Liver (tissue), 3 donors: ENCODE measurements at regions not wholly inside any gene's neighbourhood (a gene's known extent, or its start where the extent isn't known, plus 50 kb on each side); places are given as distances from the start of the nearest gene placed in this dataset.

ENCODE experiments used
- GABPA ChIP-seq, 2 donors: IDR thresholded peaks in 1 of 2; conservative IDR thresholded peaks in 1 of 2; 2 replicates each; pipeline ENCODE4 v1.6.1; 2016; ENCODE audit warnings: antibody characterized with exemption in 2 of 2, mild to moderate bottlenecking in 1 of 2, moderate library complexity in 1 of 2
- JUND ChIP-seq, 2 donors: IDR thresholded peaks; 2 replicates each; pipeline ENCODE4 v1.6.1; 2016; ENCODE audit warnings: antibody characterized with exemption in 2 of 2
- RAD21 ChIP-seq, 2 donors: IDR thresholded peaks; 2 replicates each; pipeline ENCODE4 v1.6.1; 2016; ENCODE audit warnings: antibody characterized with exemption in 2 of 2, mild to moderate bottlenecking in 2 of 2
- TF ChIP-seq, protein P1 (sequence below): fragments of 150-350 bp; IDR thresholded peaks from 2 replicates; pipeline ENCODE4 v1.5.1; 2017; ENCODE audit warnings: improper control_type of control experiment, low read depth, low read length; ENCODE audit not compliant: missing input control
- donor health status: healthy.
- donor health status: healthy.

DNA sequence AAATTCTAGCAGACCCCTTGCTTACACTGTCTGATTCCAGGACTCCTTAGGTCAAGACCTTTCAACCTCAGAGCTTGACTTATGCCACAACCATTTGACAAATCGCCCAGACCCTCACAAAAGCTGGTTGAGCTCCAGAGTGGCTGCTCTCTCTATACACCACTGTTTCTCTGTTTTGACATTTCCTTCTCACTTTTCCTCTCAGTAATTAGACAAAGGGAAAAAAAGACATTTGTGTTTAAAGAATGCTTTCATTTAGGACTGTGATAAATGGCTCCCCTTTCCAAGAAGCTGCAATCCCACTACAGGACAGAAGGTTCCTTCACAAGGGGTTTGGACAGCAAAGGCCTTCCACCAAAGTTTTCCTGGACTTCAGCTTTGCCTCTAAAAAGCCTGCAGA lies 601.3 kb downstream of the NR2F1-AS1 start:
- TF ChIP-seq GABPA (IDR thresholded peaks at IDR 0.05 in 1 of 2, conservative IDR thresholded peaks at IDR 0.05 in 1 of 2): no peak
- TF ChIP-seq, protein P1, sequence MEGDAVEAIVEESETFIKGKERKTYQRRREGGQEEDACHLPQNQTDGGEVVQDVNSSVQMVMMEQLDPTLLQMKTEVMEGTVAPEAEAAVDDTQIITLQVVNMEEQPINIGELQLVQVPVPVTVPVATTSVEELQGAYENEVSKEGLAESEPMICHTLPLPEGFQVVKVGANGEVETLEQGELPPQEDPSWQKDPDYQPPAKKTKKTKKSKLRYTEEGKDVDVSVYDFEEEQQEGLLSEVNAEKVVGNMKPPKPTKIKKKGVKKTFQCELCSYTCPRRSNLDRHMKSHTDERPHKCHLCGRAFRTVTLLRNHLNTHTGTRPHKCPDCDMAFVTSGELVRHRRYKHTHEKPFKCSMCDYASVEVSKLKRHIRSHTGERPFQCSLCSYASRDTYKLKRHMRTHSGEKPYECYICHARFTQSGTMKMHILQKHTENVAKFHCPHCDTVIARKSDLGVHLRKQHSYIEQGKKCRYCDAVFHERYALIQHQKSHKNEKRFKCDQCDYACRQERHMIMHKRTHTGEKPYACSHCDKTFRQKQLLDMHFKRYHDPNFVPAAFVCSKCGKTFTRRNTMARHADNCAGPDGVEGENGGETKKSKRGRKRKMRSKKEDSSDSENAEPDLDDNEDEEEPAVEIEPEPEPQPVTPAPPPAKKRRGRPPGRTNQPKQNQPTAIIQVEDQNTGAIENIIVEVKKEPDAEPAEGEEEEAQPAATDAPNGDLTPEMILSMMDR: no peak
- TF ChIP-seq RAD21 (IDR thresholded peaks at IDR 0.05): no peak
- no peak for TF ChIP-seq JUND (IDR thresholded peaks at IDR 0.05)
